HEK293 (cell line): ENCODE measurements at regions not wholly inside any gene's neighbourhood (a gene's known extent, or its start where the extent isn't known, plus 50 kb on each side); places are given as distances from the start of the nearest gene placed in this dataset.

ENCODE experiments used
- CTCF ChIA-PET: fragments of 350-600 bp; formaldehyde crosslinking; extraction: SDS; loops from one replicate; lab custom pipeline; 2021; ENCODE audit warnings: antibody characterized with exemption; lab: Yijun Ruan, JAX
- POLR2A ChIA-PET: fragments of 300-600 bp; formaldehyde crosslinking; extraction: SDS; loops from one replicate; lab custom pipeline; 2020; ENCODE audit warnings: antibody characterized with exemption, inconsistent platforms; lab: Yijun Ruan, JAX
- H3K27ac ChIP-seq: fragments of 200-500 bp; sonication (Bioruptor generic); 2 replicates; pipeline ENCODE4 v1.5.1; 2014; ENCODE audit warnings: low read depth, low read length, control low read depth, inconsistent platforms; ENCODE audit errors: extremely low read depth
- H3K36me3 ChIP-seq, 2 experiments: fragments of 200-500 bp in 1 of 2; sonication (Bioruptor generic) in 1 of 2; 1 replicate in 1 of 2; 2 replicates in 1 of 2; pipeline ENCODE4 v1.5.1; 2014 to 2017; ENCODE audit warnings: inconsistent platforms in 2 of 2, low read length in 2 of 2; ENCODE audit not compliant: control insufficient read depth in 2 of 2, insufficient read depth in 1 of 2
- H3K4me1 ChIP-seq: fragments of 200-500 bp; sonication (Bioruptor generic); 2 replicates; pipeline ENCODE4 v1.5.1; 2014; ENCODE audit warnings: mild to moderate bottlenecking, low read length, inconsistent platforms; ENCODE audit not compliant: control insufficient read depth, insufficient read depth
- H3K4me3 ChIP-seq: 2 replicates; pipeline ENCODE4 v1.5.1; 2011; ENCODE audit warnings: low read depth, mild to moderate bottlenecking, control low read depth, low read length, moderate library complexity
- H3K9me3 ChIP-seq: fragments of 200-500 bp; sonication (Bioruptor generic); 2 replicates; pipeline ENCODE4 v1.5.1; 2014; ENCODE audit warnings: low read depth, low read length, inconsistent platforms; ENCODE audit not compliant: control insufficient read depth, insufficient read depth
- GLI4 ChIP-seq: fragments of 450-650 bp; formaldehyde crosslinking; IDR thresholded peaks from 2 replicates; pipeline ENCODE4 v1.5.1; 2016; ENCODE audit warnings: missing biosample characterization, missing genetic modification characterization
- HIC1 ChIP-seq: fragments of 450-650 bp; formaldehyde crosslinking; IDR thresholded peaks from 2 replicates; pipeline ENCODE4 v1.5.1; 2016; ENCODE audit warnings: missing biosample characterization, missing genetic modification characterization
- KLF10 ChIP-seq: fragments of 450-650 bp; IDR thresholded peaks from 2 replicates; pipeline ENCODE4 v1.5.1; 2018; ENCODE audit warnings: missing biosample characterization, mild to moderate bottlenecking, missing genetic modification characterization
- KLF17 ChIP-seq: fragments of 450-650 bp; formaldehyde crosslinking; IDR thresholded peaks from 2 replicates; pipeline ENCODE4 v1.5.1; 2016; ENCODE audit warnings: missing biosample characterization, missing genetic modification characterization
- MEIS1 ChIP-seq: sonication (generic); formaldehyde crosslinking; IDR thresholded peaks from 2 replicates; pipeline ENCODE4 v1.8.1; 2022; ENCODE audit warnings: missing genetic modification reagents, mild to moderate bottlenecking, borderline replicate concordance
- MYNN ChIP-seq: fragments of 450-650 bp; formaldehyde crosslinking; IDR thresholded peaks from 2 replicates; pipeline ENCODE4 v1.5.1; 2016; ENCODE audit warnings: missing biosample characterization, missing genetic modification characterization, borderline replicate concordance
- REPIN1 ChIP-seq: fragments of 450-650 bp; formaldehyde crosslinking; IDR thresholded peaks from 2 replicates; pipeline ENCODE4 v1.5.1; 2017; ENCODE audit warnings: missing biosample characterization, missing genetic modification characterization, low read depth
- REST ChIP-seq: fragments of 450-650 bp; formaldehyde crosslinking; IDR thresholded peaks from 2 replicates; pipeline ENCODE4 v1.5.1; 2016; ENCODE audit warnings: missing biosample characterization, missing genetic modification characterization
- TCF7L2 ChIP-seq: IDR thresholded peaks from 2 replicates; pipeline ENCODE4 v1.6.1; 2011; ENCODE audit warnings: low read depth, mild to moderate bottlenecking, inconsistent platforms, low read length, moderate library complexity, borderline replicate concordance
- WT1 ChIP-seq: fragments of 450-650 bp; formaldehyde crosslinking; IDR thresholded peaks from 2 replicates; pipeline ENCODE4 v1.5.1; 2016; ENCODE audit warnings: missing biosample characterization, missing genetic modification characterization
- ZFP3 ChIP-seq: fragments of 450-650 bp; formaldehyde crosslinking; IDR thresholded peaks from 2 replicates; pipeline ENCODE4 v1.5.1; 2016; ENCODE audit warnings: low read depth, missing biosample characterization, missing genetic modification characterization
- ZIC2 ChIP-seq: fragments of 450-650 bp; formaldehyde crosslinking; IDR thresholded peaks from 2 replicates; pipeline ENCODE4 v1.5.1; 2016; ENCODE audit warnings: missing biosample characterization, missing genetic modification characterization
- ZNF133 ChIP-seq: fragments of 450-650 bp; formaldehyde crosslinking; IDR thresholded peaks from 2 replicates; pipeline ENCODE4 v1.5.1; 2016; ENCODE audit warnings: missing biosample characterization, missing genetic modification characterization
- ZNF140 ChIP-seq: fragments of 450-650 bp; formaldehyde crosslinking; IDR thresholded peaks from 2 replicates; pipeline ENCODE4 v1.5.1; 2016; ENCODE audit warnings: missing biosample characterization, missing genetic modification characterization
- ZNF155 ChIP-seq: fragments of 450-650 bp; formaldehyde crosslinking; IDR thresholded peaks from 2 replicates; pipeline ENCODE4 v1.5.1; 2016; ENCODE audit warnings: missing biosample characterization, missing genetic modification characterization
- ZNF221 ChIP-seq: fragments of 450-650 bp; formaldehyde crosslinking; IDR thresholded peaks from 2 replicates; pipeline ENCODE4 v1.5.1; 2017; ENCODE audit warnings: missing biosample characterization, missing genetic modification characterization, borderline replicate concordance
- ZNF239 ChIP-seq: fragments of 450-650 bp; formaldehyde crosslinking; IDR thresholded peaks from 2 replicates; pipeline ENCODE4 v1.5.1; 2016; ENCODE audit warnings: missing biosample characterization, missing genetic modification characterization
- ZNF24 ChIP-seq: fragments of 450-650 bp; formaldehyde crosslinking; IDR thresholded peaks from 2 replicates; pipeline ENCODE4 v1.5.1; 2016; ENCODE audit warnings: missing biosample characterization, missing genetic modification characterization
- ZNF394 ChIP-seq: fragments of 450-650 bp; formaldehyde crosslinking; IDR thresholded peaks from 2 replicates; pipeline ENCODE4 v1.5.1; 2016; ENCODE audit warnings: missing biosample characterization, missing genetic modification characterization, mild to moderate bottlenecking, moderate library complexity, borderline replicate concordance
- ZNF423 ChIP-seq: fragments of 450-650 bp; formaldehyde crosslinking; IDR thresholded peaks from 2 replicates; pipeline ENCODE4 v1.5.1; 2016; ENCODE audit warnings: missing biosample characterization, missing genetic modification characterization
- ZNF549 ChIP-seq: fragments of 450-650 bp; IDR thresholded peaks from 2 replicates; pipeline ENCODE4 v1.5.1; 2018; ENCODE audit warnings: missing biosample characterization, missing genetic modification characterization, mild to moderate bottlenecking, inconsistent platforms, moderate library complexity
- ZNF623 ChIP-seq: fragments of 450-650 bp; formaldehyde crosslinking; IDR thresholded peaks from 2 replicates; pipeline ENCODE4 v1.5.1; 2016; ENCODE audit warnings: missing biosample characterization, missing genetic modification characterization
- ZNF843 ChIP-seq: fragments of 450-650 bp; formaldehyde crosslinking; IDR thresholded peaks from 2 replicates; pipeline ENCODE4 v1.5.1; 2016; ENCODE audit warnings: missing biosample characterization, missing genetic modification characterization
- ZSCAN18 ChIP-seq: fragments of 450-650 bp; formaldehyde crosslinking; IDR thresholded peaks from 2 replicates; pipeline ENCODE4 v1.5.1; 2016; ENCODE audit warnings: missing biosample characterization, missing genetic modification characterization
- ZSCAN23 ChIP-seq: fragments of 450-650 bp; formaldehyde crosslinking; IDR thresholded peaks from 2 replicates; pipeline ENCODE4 v1.5.1; 2016; ENCODE audit warnings: missing biosample characterization, missing genetic modification characterization
- ZXDB ChIP-seq: fragments of 450-650 bp; formaldehyde crosslinking; IDR thresholded peaks from 2 replicates; pipeline ENCODE4 v1.5.1; 2016; ENCODE audit warnings: missing biosample characterization, missing genetic modification characterization

- TF ChIP-seq ZNF140 (tag by site-specific recombination) (no peak), ZNF155 (no peak), TCF7L2 (no peak)
- TF ChIP-seq, all 188 proteins: peak for 0
Measured at GRCh38 chr1:88074661-88075060, 609.4 kb upstream of the PKN2 start (continued).

GRCh38 chr1:88075813-88076212 lies 608.3 kb upstream of the PKN2 start:
- ChIA-PET POLR2A (no interaction called here), CTCF (no interaction called here)
- no peaks in the 10 kb centered on the region for H3K9me3 ChIP-seq
- H3K36me3 ChIP-seq, result no peaks in the 10 kb centered on the region
- TF ChIP-seq MEIS1 (CRISPR knock-in tag) (no peak), ZFP3 (tag by site-specific recombination) (no peak), ZIC2 (no peak), GLI4 (no peak), ZNF221 (no peak), MYNN (no peak)
- H3K27ac ChIP-seq, result no peak overlapping the region
- H3K4me1 ChIP-seq, result no peaks in the 10 kb centered on the region
- H3K4me3 ChIP-seq, result no peak overlapping the region

GRCh38 chr1:88079036-88079435 lies 605.0 kb upstream of the PKN2 start:
- no peaks in the 10 kb centered on the region for H3K36me3 ChIP-seq
- no peak overlapping the region for H3K4me3 ChIP-seq
- TF ChIP-seq KLF10 (tag by site-specific recombination) (no peak), ZNF24 (tag by site-specific recombination) (no peak), ZSCAN18 (tag by site-specific recombination) (no peak), ZNF423 (tag by site-specific recombination) (no peak), ZSCAN23 (tag by site-specific recombination) (no peak), ZNF239 (tag by site-specific recombination) (no peak), KLF17 (tag by site-specific recombination) (no peak), WT1 (tag by site-specific recombination) (no peak), HIC1 (tag by site-specific recombination) (no peak), ZNF623 (no peak), REPIN1 (no peak), ZNF843 (tag by site-specific recombination) (no peak), MYNN (no peak), ZNF394 (no peak), ZNF133 (tag by site-specific recombination) (no peak), REST (tag by site-specific recombination) (no peak), ZNF549 (tag by site-specific recombination) (no peak), ZXDB (tag by site-specific recombination) (no peak)
- TF ChIP-seq, all 188 proteins: peak for 0
- CTCF ChIA-PET, result interaction anchor here (0.7 to 1.3 kb wide), 12 partner anchors 10 to 787 kb away, joined by 3 to 7 read pairs (median 3); no protein-coding TSS in a partner anchor
- POLR2A ChIA-PET, result no interaction called here
- Histone ChIP-seq H3K4me1 (no peaks in the 10 kb centered on the region), H3K27ac (no peak overlapping the region), H3K9me3 (no peaks in the 10 kb centered on the region)
